22Rv1 (cell line): ENCODE measurements at regions not wholly inside any gene's neighbourhood (a gene's known extent, or its start where the extent isn't known, plus 50 kb on each side); places are given as distances from the start of the nearest gene placed in this dataset.

Experiments
- H3K27ac ChIP-seq: fragments of 450-650 bp; 2 replicates; pipeline ENCODE4 v1.5.1; 2017
- CTCF ChIP-seq: fragments of 450-650 bp; IDR thresholded peaks from 2 replicates; pipeline ENCODE4 v1.5.1; 2017; ENCODE audit warnings: mild to moderate bottlenecking
- ZFX ChIP-seq: fragments of 450-650 bp; IDR thresholded peaks from 2 replicates; pipeline ENCODE4 v1.6.1; 2017; ENCODE audit warnings: antibody characterized with exemption, borderline replicate concordance

DNA sequence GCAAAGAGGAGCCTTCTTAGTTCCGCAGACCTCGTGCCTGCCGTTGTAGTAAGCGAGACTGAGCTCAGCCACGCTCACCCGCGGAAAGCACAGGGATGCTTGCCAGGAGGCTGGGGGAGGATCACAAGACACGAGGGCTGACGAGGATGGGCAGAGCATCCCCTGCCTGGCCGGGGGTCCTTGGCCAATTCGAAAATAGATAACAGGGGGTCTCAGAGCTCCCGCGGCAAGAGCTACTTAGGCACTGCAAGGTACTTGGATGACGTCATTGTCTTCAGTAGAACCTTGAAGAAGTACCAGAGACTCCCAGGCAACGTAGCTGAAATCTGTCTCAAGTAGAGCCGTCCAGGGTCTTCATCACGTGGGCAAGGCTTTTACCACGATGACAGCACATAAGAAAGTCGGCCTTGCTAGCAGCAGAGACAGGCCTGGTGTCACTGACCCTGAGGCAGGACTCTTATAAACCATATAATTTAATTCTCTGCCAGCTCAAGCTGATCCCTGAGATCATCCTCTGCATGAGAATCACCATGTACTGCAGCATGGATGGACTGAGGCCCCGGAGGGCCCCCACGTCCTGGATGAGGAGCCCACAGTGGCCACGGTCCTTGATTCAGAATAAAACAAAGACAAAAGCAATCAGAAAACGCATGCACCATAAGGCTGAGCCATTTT lies 81.9 kb downstream of the TMEM18 start:
- no peak overlapping the region for H3K27ac ChIP-seq
- no peak for TF ChIP-seq CTCF
- TF ChIP-seq ZFX: no peak

GRCh38 chr2:594297-594949 lies 82.8 kb downstream of the TMEM18 start:
- no peak for TF ChIP-seq CTCF
- TF ChIP-seq ZFX: no peak
- H3K27ac ChIP-seq: no peak overlapping the region

- TF ChIP-seq CTCF: no peak
- no peak for TF ChIP-seq ZFX
- H3K27ac ChIP-seq: no peak overlapping the region
Measured at GRCh38 chr2:593356-594026, 83.7 kb downstream of the TMEM18 start.

- no peak for TF ChIP-seq CTCF
- TF ChIP-seq ZFX: no peak
- H3K27ac ChIP-seq: no peak overlapping the region
Measured at GRCh38 chr2:592737-593136, 84.5 kb downstream of the TMEM18 start.

DNA sequence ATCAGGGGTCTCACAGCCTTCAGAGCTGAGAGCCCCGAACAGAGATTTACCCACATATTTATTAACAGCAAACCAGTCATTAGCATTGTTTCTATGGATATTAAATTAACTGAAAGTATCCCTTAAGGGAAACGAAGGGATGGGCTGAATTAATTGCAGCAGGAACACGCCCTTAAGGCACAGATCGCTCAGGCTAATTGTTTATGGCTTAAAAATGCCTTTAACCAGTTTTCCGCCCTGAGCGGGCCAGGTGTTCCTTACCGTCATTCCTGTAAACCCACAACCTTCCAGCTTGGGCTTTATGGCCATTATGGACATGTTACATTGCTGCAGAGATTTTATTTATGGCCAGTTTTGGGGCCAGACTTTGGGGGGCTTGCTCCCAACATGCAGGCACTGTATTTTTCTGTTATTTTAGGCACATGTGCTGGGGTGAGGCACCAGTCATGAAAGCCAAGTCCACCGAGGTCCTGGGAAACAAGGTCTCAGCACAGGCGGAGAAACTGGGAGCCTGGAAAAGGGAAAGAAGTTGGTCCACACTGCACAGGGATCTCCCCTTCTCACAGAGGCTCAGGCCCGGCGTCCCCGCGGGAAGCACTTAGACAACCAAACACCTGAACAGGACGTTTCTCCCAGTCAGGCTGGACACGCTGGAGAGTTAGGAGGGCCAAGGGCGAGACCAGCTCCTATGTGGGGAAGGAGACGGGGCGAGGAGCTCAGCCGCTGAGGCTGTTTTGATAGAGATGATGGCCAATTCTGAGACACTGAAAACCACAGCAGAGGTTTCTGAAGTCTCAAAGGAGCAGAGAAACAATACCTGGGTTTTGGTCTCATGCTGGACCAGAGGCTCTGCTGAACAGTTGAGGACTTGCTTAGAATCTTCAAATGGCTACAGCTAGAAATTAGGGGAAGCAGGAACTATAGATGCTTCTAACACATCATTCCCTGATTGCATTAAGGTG lies 86.7 kb downstream of the TMEM18 start:
- H3K27ac ChIP-seq: no peak overlapping the region
- no peak for TF ChIP-seq ZFX
- TF ChIP-seq CTCF: no peak

DNA sequence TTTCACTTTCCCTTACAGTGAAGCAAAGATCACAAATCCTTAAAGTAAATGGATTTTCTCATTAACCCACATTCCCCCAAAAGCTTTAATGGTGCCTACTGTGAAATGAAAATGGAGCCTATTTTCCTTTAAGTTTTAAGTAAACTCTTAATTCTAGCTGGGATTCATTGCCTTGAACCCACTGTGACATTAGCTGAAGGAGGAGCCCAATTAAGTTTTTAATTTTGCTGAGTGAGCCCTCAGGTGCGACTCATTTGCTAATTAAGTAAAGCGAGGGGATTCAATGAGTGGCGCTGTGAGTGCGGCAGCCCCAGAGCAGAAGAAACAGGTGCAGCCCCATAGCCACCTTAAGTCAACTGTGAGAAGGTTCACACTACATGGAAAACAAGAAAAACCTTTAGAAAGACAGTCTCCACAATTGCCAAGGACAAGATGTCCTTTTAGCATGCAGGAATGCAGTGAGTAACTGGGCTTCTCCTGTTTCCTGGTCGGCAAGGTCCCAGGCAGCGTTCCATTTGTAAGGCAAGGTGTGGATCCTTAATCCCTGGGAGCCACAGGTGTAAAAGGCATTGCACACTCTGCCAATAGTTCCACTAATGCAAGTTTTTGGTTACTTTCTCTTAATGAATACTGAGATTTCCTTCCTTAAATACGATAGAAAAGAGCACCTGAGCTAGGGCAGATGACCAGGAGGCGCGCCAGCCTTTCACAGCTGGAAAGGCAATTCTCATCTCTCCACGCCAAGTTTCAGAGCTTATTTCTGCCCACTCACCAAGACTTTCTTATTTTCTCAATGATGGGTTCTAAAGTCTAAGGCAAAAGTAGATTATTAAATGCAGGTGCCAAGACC lies 87.7 kb downstream of the TMEM18 start:
- TF ChIP-seq ZFX (no peak), CTCF (no peak)
- H3K27ac ChIP-seq: no peak overlapping the region
